Tibial nerve (tissue), 4 donors: ENCODE measurements at regions not wholly inside any gene's neighbourhood (a gene's known extent, or its start where the extent isn't known, plus 50 kb on each side); places are given as distances from the start of the nearest gene placed in this dataset.

ENCODE experiments used
- CTCF ChIP-seq, 5 experiments: fragments of 200-600 bp in 3 of 5; fragments of 450-650 bp in 2 of 5; sonication (generic) in 3 of 5; IDR thresholded peaks; one replicate each; pipeline ENCODE4 v1.5.1; 2016 to 2019; ENCODE audit warnings: antibody characterized with exemption in 5 of 5, mild to moderate bottlenecking in 3 of 5, moderate library complexity in 2 of 5
- EP300 ChIP-seq, 2 donors: sonication (generic); formaldehyde crosslinking; IDR thresholded peaks; one replicate each; pipeline ENCODE4 v1.6.1; 2017; ENCODE audit warnings: antibody characterized with exemption in 2 of 2, mild to moderate bottlenecking in 1 of 2
- POLR2A ChIP-seq, 2 donors: fragments of 450-650 bp; IDR thresholded peaks; one replicate each; pipeline ENCODE4 v1.6.1; 2017; ENCODE audit warnings: antibody characterized with exemption in 2 of 2, mild to moderate bottlenecking in 2 of 2, moderate library complexity in 2 of 2

- TF ChIP-seq CTCF (IDR thresholded peaks at IDR 0.05) = no peak
- TF ChIP-seq POLR2A (IDR thresholded peaks at IDR 0.05) = no peak
- no peak for TF ChIP-seq EP300 (IDR thresholded peaks at IDR 0.05)
Observed at GRCh38 chr1:199590708-199591107, 436.8 kb upstream of the NR5A2 start.
